HEK293 (cell line): ENCODE measurements at regions not wholly inside any gene's neighbourhood (a gene's known extent, or its start where the extent isn't known, plus 50 kb on each side); places are given as distances from the start of the nearest gene placed in this dataset.
"Not testable (repeated sequence)": the region's sequence is repeated elsewhere in the genome, so short reads cannot be mapped to it uniquely, and the experiment has no call there.

Experiments used
- ZBTB21 ChIP-seq: fragments of 450-650 bp; formaldehyde crosslinking; IDR thresholded peaks from 2 replicates; pipeline ENCODE4 v1.5.1; 2017; ENCODE audit warnings: missing biosample characterization, missing genetic modification characterization
- ZNF146 ChIP-seq: fragments of 450-650 bp; formaldehyde crosslinking; IDR thresholded peaks from 2 replicates; pipeline ENCODE4 v1.5.1; 2016; ENCODE audit warnings: missing biosample characterization, missing genetic modification characterization
- ZNF37A ChIP-seq: fragments of 450-650 bp; IDR thresholded peaks from 2 replicates; pipeline ENCODE4 v1.5.1; 2018; ENCODE audit warnings: missing biosample characterization, missing genetic modification characterization
- ZNF596 ChIP-seq: fragments of 450-650 bp; IDR thresholded peaks from 2 replicates; pipeline ENCODE4 v1.5.0; 2018; ENCODE audit warnings: missing biosample characterization, mild to moderate bottlenecking, missing genetic modification characterization, moderate library complexity
- ZNF629 ChIP-seq: fragments of 450-650 bp; formaldehyde crosslinking; IDR thresholded peaks from 2 replicates; pipeline ENCODE4 v1.5.1; 2017; ENCODE audit warnings: missing biosample characterization, missing genetic modification characterization
- ZNF785 ChIP-seq: fragments of 450-650 bp; formaldehyde crosslinking; IDR thresholded peaks from 2 replicates; pipeline ENCODE4 v1.5.1; 2016; ENCODE audit warnings: missing biosample characterization, missing genetic modification characterization
- ZSCAN16 ChIP-seq: fragments of 450-650 bp; formaldehyde crosslinking; IDR thresholded peaks from 2 replicates; pipeline ENCODE4 v1.5.1; 2016; ENCODE audit warnings: missing biosample characterization, missing genetic modification characterization
- TF ChIP-seq, protein P1 (sequence below): fragments of 450-650 bp; formaldehyde crosslinking; IDR thresholded peaks from 2 replicates; pipeline ENCODE4 v1.5.1; 2016; ENCODE audit warnings: missing biosample characterization, missing genetic modification characterization
- TF ChIP-seq, protein P2 (sequence below): fragments of 450-650 bp; IDR thresholded peaks from 2 replicates; pipeline ENCODE4 v1.5.1; 2018; ENCODE audit warnings: missing biosample characterization, missing genetic modification characterization
- TF ChIP-seq, protein P3 (sequence below): fragments of 450-650 bp; formaldehyde crosslinking; IDR thresholded peaks from 2 replicates; pipeline ENCODE4 v1.5.1; 2016; ENCODE audit warnings: missing biosample characterization, missing genetic modification characterization
- TF ChIP-seq, protein P4 (sequence below): IDR thresholded peaks from 2 replicates; pipeline ENCODE4 v1.6.1; 2011; ENCODE audit warnings: mild to moderate bottlenecking, low read depth, low read length, borderline replicate concordance

DNA sequence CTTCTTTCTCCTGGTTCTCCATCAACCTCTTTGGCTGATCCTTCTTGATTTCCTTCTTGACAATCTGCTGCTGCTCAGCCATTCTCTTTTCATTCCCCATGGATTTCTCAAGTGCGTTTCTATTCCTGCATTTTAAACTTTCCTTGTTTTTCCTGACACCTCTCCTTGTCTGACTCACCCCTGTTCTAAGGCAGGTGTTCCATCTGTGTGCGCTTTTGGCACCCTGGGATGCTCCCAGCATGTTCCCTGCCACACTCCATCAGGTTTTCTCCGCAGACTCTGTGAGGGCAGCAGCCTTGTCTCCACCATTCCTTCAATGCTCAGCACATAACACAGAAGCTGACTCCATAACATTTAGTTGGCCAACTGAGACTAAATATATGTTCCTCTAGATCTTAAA, 1618.2 kb downstream of the SPATA31A7 start:
- TF ChIP-seq, protein P1, sequence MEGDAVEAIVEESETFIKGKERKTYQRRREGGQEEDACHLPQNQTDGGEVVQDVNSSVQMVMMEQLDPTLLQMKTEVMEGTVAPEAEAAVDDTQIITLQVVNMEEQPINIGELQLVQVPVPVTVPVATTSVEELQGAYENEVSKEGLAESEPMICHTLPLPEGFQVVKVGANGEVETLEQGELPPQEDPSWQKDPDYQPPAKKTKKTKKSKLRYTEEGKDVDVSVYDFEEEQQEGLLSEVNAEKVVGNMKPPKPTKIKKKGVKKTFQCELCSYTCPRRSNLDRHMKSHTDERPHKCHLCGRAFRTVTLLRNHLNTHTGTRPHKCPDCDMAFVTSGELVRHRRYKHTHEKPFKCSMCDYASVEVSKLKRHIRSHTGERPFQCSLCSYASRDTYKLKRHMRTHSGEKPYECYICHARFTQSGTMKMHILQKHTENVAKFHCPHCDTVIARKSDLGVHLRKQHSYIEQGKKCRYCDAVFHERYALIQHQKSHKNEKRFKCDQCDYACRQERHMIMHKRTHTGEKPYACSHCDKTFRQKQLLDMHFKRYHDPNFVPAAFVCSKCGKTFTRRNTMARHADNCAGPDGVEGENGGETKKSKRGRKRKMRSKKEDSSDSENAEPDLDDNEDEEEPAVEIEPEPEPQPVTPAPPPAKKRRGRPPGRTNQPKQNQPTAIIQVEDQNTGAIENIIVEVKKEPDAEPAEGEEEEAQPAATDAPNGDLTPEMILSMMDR, result not testable (repeated sequence)
- TF ChIP-seq, protein P2, sequence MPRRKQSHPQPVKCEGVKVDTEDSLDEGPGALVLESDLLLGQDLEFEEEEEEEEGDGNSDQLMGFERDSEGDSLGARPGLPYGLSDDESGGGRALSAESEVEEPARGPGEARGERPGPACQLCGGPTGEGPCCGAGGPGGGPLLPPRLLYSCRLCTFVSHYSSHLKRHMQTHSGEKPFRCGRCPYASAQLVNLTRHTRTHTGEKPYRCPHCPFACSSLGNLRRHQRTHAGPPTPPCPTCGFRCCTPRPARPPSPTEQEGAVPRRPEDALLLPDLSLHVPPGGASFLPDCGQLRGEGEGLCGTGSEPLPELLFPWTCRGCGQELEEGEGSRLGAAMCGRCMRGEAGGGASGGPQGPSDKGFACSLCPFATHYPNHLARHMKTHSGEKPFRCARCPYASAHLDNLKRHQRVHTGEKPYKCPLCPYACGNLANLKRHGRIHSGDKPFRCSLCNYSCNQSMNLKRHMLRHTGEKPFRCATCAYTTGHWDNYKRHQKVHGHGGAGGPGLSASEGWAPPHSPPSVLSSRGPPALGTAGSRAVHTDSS (tag by site-specific recombination), result not testable (repeated sequence)
- TF ChIP-seq ZNF785 (tag by site-specific recombination); ZSCAN16 (tag by site-specific recombination); ZBTB21 (tag by site-specific recombination); ZNF629; ZNF146; ZNF596 (tag by site-specific recombination); ZNF37A (tag by site-specific recombination): not testable (repeated sequence)
- TF ChIP-seq, protein P3, sequence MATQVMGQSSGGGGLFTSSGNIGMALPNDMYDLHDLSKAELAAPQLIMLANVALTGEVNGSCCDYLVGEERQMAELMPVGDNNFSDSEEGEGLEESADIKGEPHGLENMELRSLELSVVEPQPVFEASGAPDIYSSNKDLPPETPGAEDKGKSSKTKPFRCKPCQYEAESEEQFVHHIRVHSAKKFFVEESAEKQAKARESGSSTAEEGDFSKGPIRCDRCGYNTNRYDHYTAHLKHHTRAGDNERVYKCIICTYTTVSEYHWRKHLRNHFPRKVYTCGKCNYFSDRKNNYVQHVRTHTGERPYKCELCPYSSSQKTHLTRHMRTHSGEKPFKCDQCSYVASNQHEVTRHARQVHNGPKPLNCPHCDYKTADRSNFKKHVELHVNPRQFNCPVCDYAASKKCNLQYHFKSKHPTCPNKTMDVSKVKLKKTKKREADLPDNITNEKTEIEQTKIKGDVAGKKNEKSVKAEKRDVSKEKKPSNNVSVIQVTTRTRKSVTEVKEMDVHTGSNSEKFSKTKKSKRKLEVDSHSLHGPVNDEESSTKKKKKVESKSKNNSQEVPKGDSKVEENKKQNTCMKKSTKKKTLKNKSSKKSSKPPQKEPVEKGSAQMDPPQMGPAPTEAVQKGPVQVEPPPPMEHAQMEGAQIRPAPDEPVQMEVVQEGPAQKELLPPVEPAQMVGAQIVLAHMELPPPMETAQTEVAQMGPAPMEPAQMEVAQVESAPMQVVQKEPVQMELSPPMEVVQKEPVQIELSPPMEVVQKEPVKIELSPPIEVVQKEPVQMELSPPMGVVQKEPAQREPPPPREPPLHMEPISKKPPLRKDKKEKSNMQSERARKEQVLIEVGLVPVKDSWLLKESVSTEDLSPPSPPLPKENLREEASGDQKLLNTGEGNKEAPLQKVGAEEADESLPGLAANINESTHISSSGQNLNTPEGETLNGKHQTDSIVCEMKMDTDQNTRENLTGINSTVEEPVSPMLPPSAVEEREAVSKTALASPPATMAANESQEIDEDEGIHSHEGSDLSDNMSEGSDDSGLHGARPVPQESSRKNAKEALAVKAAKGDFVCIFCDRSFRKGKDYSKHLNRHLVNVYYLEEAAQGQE (tag by site-specific recombination), result not testable (repeated sequence)
- TF ChIP-seq, protein P4, sequence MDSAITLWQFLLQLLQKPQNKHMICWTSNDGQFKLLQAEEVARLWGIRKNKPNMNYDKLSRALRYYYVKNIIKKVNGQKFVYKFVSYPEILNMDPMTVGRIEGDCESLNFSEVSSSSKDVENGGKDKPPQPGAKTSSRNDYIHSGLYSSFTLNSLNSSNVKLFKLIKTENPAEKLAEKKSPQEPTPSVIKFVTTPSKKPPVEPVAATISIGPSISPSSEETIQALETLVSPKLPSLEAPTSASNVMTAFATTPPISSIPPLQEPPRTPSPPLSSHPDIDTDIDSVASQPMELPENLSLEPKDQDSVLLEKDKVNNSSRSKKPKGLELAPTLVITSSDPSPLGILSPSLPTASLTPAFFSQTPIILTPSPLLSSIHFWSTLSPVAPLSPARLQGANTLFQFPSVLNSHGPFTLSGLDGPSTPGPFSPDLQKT, result not testable (repeated sequence)
